ENCODE measurements at regions not wholly inside any gene's neighbourhood (a gene's known extent, or its start where the extent isn't known, plus 50 kb on each side); places are given as distances from the start of the nearest gene placed in this dataset.

DNA sequence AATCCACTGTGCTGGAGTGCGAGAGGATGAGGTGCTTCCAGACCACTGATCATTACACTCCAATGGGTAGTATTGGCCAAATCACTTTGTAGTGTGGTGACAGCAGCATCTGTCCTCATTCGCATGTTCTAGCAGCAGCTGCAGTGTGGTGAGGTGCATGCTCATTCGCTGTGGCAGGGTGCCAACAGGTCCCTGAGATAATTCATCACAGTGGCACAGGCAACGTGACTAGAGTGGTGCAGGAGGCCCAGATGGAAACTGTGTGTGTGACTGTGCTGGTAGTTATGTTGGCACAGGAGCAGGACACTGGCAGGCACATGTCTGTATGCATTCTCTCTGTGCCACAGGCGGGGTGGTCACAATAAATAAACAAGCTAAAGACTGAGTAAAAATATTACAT, 329.5 kb upstream of the SYT4 start:
- no peak for TF ChIP-seq ZNF274 (IDR thresholded peaks at IDR 0.05; ENCODE audit: low read depth, low read length)
- TF ChIP-seq, protein P1, sequence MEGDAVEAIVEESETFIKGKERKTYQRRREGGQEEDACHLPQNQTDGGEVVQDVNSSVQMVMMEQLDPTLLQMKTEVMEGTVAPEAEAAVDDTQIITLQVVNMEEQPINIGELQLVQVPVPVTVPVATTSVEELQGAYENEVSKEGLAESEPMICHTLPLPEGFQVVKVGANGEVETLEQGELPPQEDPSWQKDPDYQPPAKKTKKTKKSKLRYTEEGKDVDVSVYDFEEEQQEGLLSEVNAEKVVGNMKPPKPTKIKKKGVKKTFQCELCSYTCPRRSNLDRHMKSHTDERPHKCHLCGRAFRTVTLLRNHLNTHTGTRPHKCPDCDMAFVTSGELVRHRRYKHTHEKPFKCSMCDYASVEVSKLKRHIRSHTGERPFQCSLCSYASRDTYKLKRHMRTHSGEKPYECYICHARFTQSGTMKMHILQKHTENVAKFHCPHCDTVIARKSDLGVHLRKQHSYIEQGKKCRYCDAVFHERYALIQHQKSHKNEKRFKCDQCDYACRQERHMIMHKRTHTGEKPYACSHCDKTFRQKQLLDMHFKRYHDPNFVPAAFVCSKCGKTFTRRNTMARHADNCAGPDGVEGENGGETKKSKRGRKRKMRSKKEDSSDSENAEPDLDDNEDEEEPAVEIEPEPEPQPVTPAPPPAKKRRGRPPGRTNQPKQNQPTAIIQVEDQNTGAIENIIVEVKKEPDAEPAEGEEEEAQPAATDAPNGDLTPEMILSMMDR (IDR thresholded peaks at IDR 0.05 in 2 of 3, conservative IDR thresholded peaks at IDR 0.05 in 1 of 3; ENCODE audit: borderline replicate concordance in 1 of 3, insufficient read depth in 1 of 3, low read depth in 2 of 3, low read length in 2 of 3) = no peak
- TF ChIP-seq POLR2AphosphoS5 (IDR thresholded peaks at IDR 0.05; ENCODE audit: low read depth, low read length) = no peak
- TF ChIP-seq POLR2A (IDR thresholded peaks at IDR 0.05; ENCODE audit: borderline replicate concordance, extremely low read depth, insufficient read depth, insufficient read length) = no peak
- TF ChIP-seq, protein P2, sequence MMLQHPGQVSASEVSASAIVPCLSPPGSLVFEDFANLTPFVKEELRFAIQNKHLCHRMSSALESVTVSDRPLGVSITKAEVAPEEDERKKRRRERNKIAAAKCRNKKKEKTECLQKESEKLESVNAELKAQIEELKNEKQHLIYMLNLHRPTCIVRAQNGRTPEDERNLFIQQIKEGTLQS (IDR thresholded peaks at IDR 0.05) = no peak
- no peak for TF ChIP-seq ELF1 (IDR thresholded peaks at IDR 0.05; ENCODE audit: borderline replicate concordance, low read depth)
- TF ChIP-seq, protein P3, sequence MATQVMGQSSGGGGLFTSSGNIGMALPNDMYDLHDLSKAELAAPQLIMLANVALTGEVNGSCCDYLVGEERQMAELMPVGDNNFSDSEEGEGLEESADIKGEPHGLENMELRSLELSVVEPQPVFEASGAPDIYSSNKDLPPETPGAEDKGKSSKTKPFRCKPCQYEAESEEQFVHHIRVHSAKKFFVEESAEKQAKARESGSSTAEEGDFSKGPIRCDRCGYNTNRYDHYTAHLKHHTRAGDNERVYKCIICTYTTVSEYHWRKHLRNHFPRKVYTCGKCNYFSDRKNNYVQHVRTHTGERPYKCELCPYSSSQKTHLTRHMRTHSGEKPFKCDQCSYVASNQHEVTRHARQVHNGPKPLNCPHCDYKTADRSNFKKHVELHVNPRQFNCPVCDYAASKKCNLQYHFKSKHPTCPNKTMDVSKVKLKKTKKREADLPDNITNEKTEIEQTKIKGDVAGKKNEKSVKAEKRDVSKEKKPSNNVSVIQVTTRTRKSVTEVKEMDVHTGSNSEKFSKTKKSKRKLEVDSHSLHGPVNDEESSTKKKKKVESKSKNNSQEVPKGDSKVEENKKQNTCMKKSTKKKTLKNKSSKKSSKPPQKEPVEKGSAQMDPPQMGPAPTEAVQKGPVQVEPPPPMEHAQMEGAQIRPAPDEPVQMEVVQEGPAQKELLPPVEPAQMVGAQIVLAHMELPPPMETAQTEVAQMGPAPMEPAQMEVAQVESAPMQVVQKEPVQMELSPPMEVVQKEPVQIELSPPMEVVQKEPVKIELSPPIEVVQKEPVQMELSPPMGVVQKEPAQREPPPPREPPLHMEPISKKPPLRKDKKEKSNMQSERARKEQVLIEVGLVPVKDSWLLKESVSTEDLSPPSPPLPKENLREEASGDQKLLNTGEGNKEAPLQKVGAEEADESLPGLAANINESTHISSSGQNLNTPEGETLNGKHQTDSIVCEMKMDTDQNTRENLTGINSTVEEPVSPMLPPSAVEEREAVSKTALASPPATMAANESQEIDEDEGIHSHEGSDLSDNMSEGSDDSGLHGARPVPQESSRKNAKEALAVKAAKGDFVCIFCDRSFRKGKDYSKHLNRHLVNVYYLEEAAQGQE (IDR thresholded peaks at IDR 0.05; ENCODE audit: low read depth) = no peak
- no peak for TF ChIP-seq JUND (IDR thresholded peaks at IDR 0.05)
- no peak for TF ChIP-seq RAD21 (IDR thresholded peaks at IDR 0.05; ENCODE audit: low read depth)
- TF ChIP-seq EZH2phosphoT487 (IDR thresholded peaks at IDR 0.05; ENCODE audit: borderline replicate concordance) = no peak
- TF ChIP-seq CEBPB (IDR thresholded peaks at IDR 0.05; ENCODE audit: low read depth) = no peak

Measured in HCT116 (cell line).